OCI-LY1 (cell line): ENCODE measurements at regions not wholly inside any gene's neighbourhood (a gene's known extent, or its start where the extent isn't known, plus 50 kb on each side); places are given as distances from the start of the nearest gene placed in this dataset.

Experiments used
- H2AFZ ChIP-seq: fragments of 200-600 bp; sonication (generic), shearing (Covaris generic); 2 replicates; pipeline ENCODE4 v1.6.0; 2014; ENCODE audit warnings: antibody characterized with exemption, mild to moderate bottlenecking, low read length
- H3F3A ChIP-seq: fragments of 200-600 bp; sonication (generic), shearing (Covaris generic); 2 replicates; pipeline ENCODE4 v1.6.0; 2014; ENCODE audit warnings: mild to moderate bottlenecking, antibody characterized with exemption, low read length, moderate library complexity; ENCODE audit not compliant: insufficient read depth
- H3K27ac ChIP-seq: fragments of 200-600 bp; sonication (generic); 2 replicates; pipeline ENCODE4 v1.5.1; 2014; ENCODE audit warnings: low read length, mixed run types, mild to moderate bottlenecking, low read depth; ENCODE audit not compliant: poor library complexity, severe bottlenecking
- H3K27me3 ChIP-seq: fragments of 200-600 bp; sonication (generic); 2 replicates; pipeline ENCODE4 v1.6.0; 2014; ENCODE audit warnings: antibody characterized with exemption, mild to moderate bottlenecking, low read length, moderate library complexity; ENCODE audit not compliant: insufficient read depth
- H3K36me3 ChIP-seq: fragments of 200-600 bp; sonication (generic); 2 replicates; pipeline ENCODE4 v1.6.1; 2014; ENCODE audit warnings: mild to moderate bottlenecking, antibody characterized with exemption, low read length, moderate library complexity, mixed read lengths; ENCODE audit not compliant: insufficient read depth
- H3K4me1 ChIP-seq: fragments of 200-600 bp; sonication (generic); 2 replicates; pipeline ENCODE4 v1.5.1; 2014; ENCODE audit warnings: mild to moderate bottlenecking, low read length, moderate library complexity; ENCODE audit not compliant: insufficient read depth, severe bottlenecking
- H3K4me2 ChIP-seq: fragments of 200-600 bp; sonication (generic), shearing (Covaris generic); 2 replicates; pipeline ENCODE4 v1.6.1; 2014; ENCODE audit warnings: low read length
- H3K4me3 ChIP-seq: fragments of 200-600 bp; sonication (generic); 2 replicates; pipeline ENCODE4 v1.5.1; 2014; ENCODE audit warnings: low read length, low read depth, mild to moderate bottlenecking, mixed read lengths; ENCODE audit not compliant: poor library complexity, severe bottlenecking
- H3K79me2 ChIP-seq: fragments of 200-600 bp; shearing (Covaris generic); 2 replicates; pipeline ENCODE4 v1.6.1; 2016; ENCODE audit warnings: mixed run types, low read length, mixed read lengths; ENCODE audit not compliant: insufficient read depth
- H3K9ac ChIP-seq: fragments of 200-600 bp; sonication (generic), shearing (Covaris generic); 2 replicates; pipeline ENCODE4 v1.6.1; 2014; ENCODE audit warnings: mild to moderate bottlenecking, low read length, mixed read lengths
- H3K9me2 ChIP-seq: fragments of 200-600 bp; sonication (generic), shearing (Covaris generic); 2 replicates; pipeline ENCODE4 v1.6.1; 2014; ENCODE audit warnings: low read depth, mild to moderate bottlenecking, low read length, mixed read lengths
- H3K9me3 ChIP-seq: fragments of 200-600 bp; shearing (Covaris generic); 2 replicates; pipeline ENCODE4 v1.6.1; 2014; ENCODE audit warnings: low read length, mixed read lengths
- H4K20me1 ChIP-seq: fragments of 200-600 bp; sonication (generic), shearing (Covaris generic); 2 replicates; pipeline ENCODE4 v1.6.0; 2016; ENCODE audit warnings: mild to moderate bottlenecking, low read length; ENCODE audit not compliant: insufficient read depth
- EZH2 ChIP-seq: fragments of 200-600 bp; sonication (generic), shearing (Covaris generic); IDR thresholded peaks from 2 replicates; pipeline ENCODE4 v1.8.0; 2017; ENCODE audit warnings: borderline replicate concordance, mixed run types, mild to moderate bottlenecking, antibody characterized with exemption, low read length, moderate library complexity, mixed read lengths
- TF ChIP-seq, protein P1 (sequence below): fragments of 200-600 bp; sonication (generic), shearing (Covaris generic); IDR thresholded peaks from 2 replicates; pipeline ENCODE4 v1.5.1; 2017; ENCODE audit warnings: mild to moderate bottlenecking, antibody characterized with exemption, low read length, moderate library complexity, mixed read lengths

DNA sequence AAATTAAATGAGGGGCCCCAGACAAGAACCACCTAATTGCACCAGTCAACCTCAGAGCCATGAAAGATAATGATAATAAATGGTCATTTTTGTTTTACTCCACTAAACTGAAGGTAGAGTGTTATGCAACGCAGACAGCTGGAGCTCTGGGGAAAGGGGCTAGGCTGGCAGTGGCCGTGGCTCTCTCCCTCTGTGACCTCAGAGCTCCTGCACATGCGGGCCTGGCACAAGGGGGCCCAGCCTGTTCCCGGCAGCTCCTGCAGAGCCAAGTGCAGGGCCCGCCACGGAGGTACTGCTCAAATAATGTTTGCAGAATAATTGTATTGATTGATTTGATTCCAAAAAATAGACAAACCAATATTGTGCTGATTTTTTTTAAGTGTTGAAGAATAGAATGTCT lies 109.5 kb downstream of the SALL1 start:
- no peak overlapping the region for H2AFZ ChIP-seq

DNA sequence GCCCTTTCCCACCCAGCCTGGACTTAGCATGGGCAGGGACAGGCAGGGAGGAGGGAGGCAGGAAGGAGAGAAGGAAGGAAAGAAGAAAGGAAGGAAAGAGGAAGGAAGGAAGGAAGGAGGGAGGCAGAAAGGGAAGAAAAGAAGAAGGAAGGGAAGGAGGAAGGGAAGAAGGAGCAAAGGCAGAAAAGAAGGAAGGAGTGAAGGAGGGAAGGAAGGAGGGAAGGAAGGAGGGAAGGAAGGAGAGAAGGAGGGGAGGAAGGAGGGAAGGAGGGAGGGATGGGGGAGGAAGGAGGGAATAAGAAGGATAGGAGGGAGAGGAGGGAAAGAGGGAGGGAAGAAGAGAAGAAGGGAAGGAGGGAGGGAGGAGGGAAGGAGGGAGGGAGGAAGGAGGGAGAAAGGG lies 110.4 kb downstream of the SALL1 start:
- no peak overlapping the region for H2AFZ ChIP-seq
- H3K27ac ChIP-seq: no peak overlapping the region
- no peaks in the 10 kb centered on the region for H4K20me1 ChIP-seq
- H3K4me3 ChIP-seq: no peak overlapping the region
- no peaks in the 10 kb centered on the region for H3K9me3 ChIP-seq
- H3K4me1 ChIP-seq: no peaks in the 10 kb centered on the region
- H3K27me3 ChIP-seq: no peaks in the 10 kb centered on the region
- H3K79me2 ChIP-seq: no peaks in the 10 kb centered on the region
- no peak overlapping the region for H3K4me2 ChIP-seq
- H3K9ac ChIP-seq: no peak overlapping the region
- H3K9me2 ChIP-seq: no peaks in the 10 kb centered on the region
- H3K36me3 ChIP-seq: no peaks in the 10 kb centered on the region
- TF ChIP-seq, protein P1, sequence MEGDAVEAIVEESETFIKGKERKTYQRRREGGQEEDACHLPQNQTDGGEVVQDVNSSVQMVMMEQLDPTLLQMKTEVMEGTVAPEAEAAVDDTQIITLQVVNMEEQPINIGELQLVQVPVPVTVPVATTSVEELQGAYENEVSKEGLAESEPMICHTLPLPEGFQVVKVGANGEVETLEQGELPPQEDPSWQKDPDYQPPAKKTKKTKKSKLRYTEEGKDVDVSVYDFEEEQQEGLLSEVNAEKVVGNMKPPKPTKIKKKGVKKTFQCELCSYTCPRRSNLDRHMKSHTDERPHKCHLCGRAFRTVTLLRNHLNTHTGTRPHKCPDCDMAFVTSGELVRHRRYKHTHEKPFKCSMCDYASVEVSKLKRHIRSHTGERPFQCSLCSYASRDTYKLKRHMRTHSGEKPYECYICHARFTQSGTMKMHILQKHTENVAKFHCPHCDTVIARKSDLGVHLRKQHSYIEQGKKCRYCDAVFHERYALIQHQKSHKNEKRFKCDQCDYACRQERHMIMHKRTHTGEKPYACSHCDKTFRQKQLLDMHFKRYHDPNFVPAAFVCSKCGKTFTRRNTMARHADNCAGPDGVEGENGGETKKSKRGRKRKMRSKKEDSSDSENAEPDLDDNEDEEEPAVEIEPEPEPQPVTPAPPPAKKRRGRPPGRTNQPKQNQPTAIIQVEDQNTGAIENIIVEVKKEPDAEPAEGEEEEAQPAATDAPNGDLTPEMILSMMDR: no peak
- no peak for TF ChIP-seq EZH2
- H3F3A ChIP-seq: no peaks in the 10 kb centered on the region

More for the DNA sequence above, 109.5 kb downstream of the SALL1 start:
- Histone ChIP-seq H3K4me3 (no peak overlapping the region), H3K36me3 (no peaks in the 10 kb centered on the region), H3K27ac (no peak overlapping the region), H3K9me3 (no peaks in the 10 kb centered on the region), H3K9me2 (no peaks in the 10 kb centered on the region), H3K79me2 (no peaks in the 10 kb centered on the region), H3K4me2 (no peak overlapping the region), H3K9ac (no peak overlapping the region), H3K4me1 (no peaks in the 10 kb centered on the region), H3F3A (no peaks in the 10 kb centered on the region), H4K20me1 (no peaks in the 10 kb centered on the region), H3K27me3 (no peaks in the 10 kb centered on the region)
- TF ChIP-seq EZH2: no peak
- TF ChIP-seq, protein P1: no peak

DNA sequence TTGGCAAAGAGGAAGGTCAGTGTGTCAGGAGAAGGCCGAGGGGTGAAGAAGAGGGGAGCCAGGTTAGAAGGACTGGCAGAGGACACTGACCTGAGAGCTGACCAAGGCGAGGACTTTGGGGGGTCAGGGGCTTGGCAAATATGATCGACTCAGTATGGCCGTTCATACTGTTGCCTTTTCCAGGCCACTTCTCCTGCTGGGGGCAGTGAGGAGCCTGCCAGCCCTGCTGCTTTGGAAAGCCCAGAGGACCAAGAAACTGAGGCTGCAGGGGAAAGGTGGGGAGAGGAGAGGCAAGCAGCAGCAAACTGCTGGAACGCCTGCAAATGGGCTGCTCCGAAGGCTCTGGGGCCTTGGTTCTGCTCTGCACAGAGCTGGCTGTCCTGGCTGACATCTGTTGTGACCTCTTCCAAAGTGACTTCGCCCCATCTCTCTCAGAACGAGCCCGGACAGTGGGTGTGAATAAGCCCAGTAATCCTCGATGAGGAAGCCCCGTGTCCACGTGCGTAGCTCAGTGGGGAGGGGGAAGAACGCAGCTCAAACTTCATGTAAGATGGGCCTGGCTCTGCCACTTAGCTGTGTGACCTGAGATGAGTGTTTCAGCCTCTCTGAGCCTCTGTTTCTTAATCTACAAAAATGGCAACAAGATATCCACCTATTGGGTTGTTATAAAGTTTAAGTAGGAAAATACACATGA lies 111.3 kb downstream of the SALL1 start:
- Histone ChIP-seq H3K27ac (no peak overlapping the region), H2AFZ (no peak overlapping the region), H3K9me3 (no peaks in the 10 kb centered on the region), H3K4me1 (no peaks in the 10 kb centered on the region), H3K27me3 (no peaks in the 10 kb centered on the region), H4K20me1 (no peaks in the 10 kb centered on the region), H3K4me3 (no peak overlapping the region), H3K36me3 (no peaks in the 10 kb centered on the region), H3K79me2 (no peaks in the 10 kb centered on the region), H3K9ac (no peak overlapping the region), H3K9me2 (no peaks in the 10 kb centered on the region), H3K4me2 (no peak overlapping the region), H3F3A (no peaks in the 10 kb centered on the region)
- no peak for TF ChIP-seq EZH2

GRCh38 chr16:51035711-51036110 lies 115.4 kb downstream of the SALL1 start:
- H3K9ac ChIP-seq: no peak overlapping the region
- H3K4me1 ChIP-seq: no peaks in the 10 kb centered on the region
- no peaks in the 10 kb centered on the region for H3K9me3 ChIP-seq
- H3K27me3 ChIP-seq: no peaks in the 10 kb centered on the region
- H3K9me2 ChIP-seq: no peaks in the 10 kb centered on the region
- H3K36me3 ChIP-seq: no peaks in the 10 kb centered on the region
- no peak overlapping the region for H3K4me2 ChIP-seq
- H2AFZ ChIP-seq: no peak overlapping the region
- H3K79me2 ChIP-seq: no peaks in the 10 kb centered on the region
- no peak overlapping the region for H3K4me3 ChIP-seq
- H4K20me1 ChIP-seq: no peaks in the 10 kb centered on the region
- no peaks in the 10 kb centered on the region for H3F3A ChIP-seq
- TF ChIP-seq EZH2: no peak
- TF ChIP-seq, protein P1: no peak
- H3K27ac ChIP-seq: no peak overlapping the region
